GM18499 (cell line): ENCODE measurements at regions not wholly inside any gene's neighbourhood (a gene's known extent, or its start where the extent isn't known, plus 50 kb on each side); places are given as distances from the start of the nearest gene placed in this dataset.

Experiments
- ATAC-seq: cut with Tn5 transposase; IDR thresholded peaks from one replicate; pipeline ENCODE4 v1.9.1; 2021; ENCODE audit warnings: moderate number of reproducible peaks; ENCODE audit not compliant: insufficient read depth, unreplicated experiment

DNA sequence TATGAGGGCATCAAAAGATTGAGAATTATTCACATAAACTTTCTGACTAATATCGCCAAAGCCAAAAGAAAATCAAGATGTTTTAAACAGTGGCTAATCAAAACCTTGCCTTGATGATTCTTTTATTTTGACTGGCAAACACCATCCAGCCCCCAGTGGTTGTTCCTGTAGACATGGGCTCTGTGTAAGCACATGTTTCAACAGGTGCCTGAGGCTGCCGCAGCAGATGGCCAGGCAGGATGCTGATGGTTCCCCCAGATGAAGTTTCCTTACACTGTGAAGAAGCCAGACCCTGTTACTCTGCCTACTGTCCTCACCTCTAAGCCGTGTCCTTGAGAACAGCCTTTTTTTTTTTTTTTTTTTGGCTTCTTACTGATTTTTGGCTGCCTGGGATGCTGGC is 146.5 kb downstream of the RAB11FIP2 start:
- no peak for ATAC-seq

DNA sequence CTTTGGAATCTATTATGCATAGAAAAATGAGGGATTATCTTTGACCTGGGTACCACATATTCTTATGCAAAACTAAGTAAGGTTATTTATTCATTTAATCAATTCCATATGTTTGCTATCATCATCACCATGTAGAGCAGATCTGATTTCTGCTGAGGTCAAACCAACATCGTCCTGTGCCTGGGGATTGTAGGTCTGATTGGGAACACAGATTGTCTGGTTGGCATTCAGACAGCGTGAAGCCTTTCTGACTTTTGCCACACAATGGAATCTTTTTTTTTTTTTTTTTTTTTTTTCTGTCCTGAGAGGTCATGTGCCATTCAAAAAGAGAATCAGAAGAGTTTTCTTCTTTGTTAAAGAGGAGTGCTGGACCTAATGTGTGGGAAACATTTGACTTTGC is 142.9 kb downstream of the RAB11FIP2 start:
- no peak for ATAC-seq

DNA sequence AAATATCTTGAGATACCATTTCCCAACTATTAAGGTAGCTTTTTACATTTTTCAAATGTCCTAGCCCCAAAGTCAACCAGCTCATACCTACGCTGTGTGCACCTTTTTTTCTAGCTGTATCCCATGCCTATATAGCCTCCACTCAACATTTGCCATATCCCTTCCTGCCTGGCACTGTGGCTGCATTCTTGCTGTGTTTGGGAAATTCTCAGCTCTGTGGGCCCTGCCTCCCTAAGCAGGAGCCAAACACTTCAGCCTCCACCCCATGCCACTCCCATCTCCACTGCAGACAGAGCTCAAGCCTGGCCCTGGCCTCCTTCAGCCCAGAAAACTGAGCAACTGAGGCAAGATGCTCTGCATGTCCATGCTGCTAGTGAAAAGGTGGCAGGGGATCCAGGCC is 141.3 kb downstream of the RAB11FIP2 start:
- ATAC-seq: no peak

DNA sequence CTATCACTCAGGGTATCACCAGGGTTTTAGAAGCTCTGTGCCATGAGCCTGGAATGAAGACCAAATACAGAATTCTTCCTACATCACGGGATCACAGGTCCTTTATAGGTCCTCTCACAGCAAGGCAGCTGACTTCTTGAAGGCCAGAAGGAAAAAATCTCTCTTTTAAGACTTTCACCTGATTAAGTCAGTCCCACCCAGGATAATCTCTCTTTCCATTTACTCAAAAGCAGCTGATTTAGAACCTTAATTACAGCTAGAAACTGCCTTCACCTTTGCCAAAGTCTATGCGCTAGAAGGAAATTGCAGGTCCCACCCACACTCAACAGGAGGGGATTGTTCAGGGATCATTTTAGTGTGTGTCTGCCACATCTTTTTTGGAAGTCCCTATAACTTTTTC is 135.1 kb downstream of the RAB11FIP2 start:
- no peak for ATAC-seq

DNA sequence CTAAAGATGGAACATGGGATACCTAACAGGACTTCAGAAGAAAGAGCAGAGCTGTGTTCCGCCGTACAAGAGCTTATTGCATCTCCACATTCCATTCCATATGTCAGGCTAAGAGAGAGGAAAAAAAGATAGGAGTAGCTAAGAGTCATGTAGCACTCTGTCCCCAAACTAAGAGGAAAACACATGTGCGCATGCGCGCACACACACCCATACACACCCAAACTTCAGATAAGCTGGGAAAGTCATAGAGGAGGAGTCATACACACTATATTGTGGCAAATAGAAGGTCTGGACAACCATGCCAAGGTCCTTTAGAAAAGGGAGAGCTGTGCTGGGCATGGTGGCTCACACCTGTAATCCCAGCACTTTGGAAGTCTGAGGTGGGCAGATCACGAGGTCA is 132.4 kb downstream of the RAB11FIP2 start:
- ATAC-seq: no peak

DNA sequence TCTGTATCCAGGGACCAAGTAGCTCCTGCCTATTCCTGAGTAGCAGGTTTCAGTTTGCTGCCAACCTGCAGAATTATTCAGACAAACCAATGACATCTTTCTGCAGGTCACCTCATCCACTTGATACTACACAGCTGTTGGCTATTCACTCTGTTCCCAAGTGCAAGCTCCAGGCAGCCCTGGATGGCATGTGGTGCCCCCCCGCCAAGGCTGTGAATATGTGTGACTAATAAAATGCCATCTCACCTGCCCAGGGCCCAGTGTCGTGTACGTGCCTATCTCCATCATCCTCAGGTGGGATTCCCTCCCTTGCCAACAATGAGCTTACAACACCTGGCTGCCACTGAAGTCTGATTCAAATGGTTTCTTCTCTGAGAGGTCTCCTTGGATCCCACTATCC is 125.8 kb downstream of the RAB11FIP2 start:
- no peak for ATAC-seq

DNA sequence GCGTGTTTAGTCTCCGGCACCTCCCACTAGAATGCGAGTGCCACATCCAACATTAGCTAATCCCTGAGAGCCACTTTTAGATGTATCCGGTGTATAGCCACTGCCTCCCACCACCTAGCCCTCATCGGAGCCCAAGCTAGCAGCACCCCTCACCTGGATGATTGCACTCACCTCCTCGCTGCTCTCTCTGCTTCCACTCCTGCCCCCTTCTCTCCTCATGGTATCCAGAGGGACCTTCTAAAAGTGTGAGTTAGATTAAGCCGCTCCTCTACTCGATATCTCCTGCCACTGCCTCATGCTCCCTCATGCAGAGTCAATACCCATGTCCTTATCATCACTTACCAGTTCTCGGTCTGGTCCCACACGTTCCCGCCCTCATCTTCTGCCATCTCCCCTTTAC is 125.3 kb downstream of the RAB11FIP2 start:
- ATAC-seq: no peak

DNA sequence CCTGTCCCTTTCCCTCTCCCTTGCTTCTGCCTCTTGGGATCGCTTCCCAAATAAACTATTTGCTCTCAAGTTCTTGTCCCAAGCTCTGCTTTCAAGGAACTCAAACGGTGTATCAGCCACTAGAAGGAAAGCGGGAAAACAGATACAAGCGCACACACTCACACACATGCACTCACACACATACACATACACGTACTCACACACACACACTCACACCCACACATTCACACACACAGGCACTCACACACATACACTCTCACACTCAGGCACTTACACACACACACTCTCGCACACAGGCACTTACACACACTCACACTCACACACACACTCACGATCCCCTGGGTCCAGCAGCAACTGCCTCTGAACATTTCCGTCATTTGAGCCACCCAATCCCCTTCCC is 121.9 kb downstream of the RAB11FIP2 start:
- no peak for ATAC-seq

DNA sequence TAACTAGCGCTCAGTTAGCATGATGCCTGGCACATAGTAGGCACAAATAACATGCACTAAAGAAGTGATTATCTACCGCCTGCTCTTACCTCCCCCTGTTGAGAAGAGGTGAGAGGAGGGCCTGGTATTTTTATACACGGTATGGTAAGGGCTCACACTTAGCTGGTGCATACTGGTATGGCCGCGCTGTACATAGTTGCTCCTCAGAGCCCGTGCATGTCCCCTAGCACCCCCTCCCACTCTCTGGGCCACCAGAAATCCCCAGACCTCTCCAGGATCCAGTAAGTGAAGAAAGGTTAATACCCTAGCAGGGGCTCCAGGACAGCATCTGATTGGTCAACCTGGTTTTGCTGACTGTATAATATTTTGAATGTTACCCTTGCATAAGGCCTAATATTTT is 121.4 kb downstream of the RAB11FIP2 start:
- ATAC-seq: no peak

DNA sequence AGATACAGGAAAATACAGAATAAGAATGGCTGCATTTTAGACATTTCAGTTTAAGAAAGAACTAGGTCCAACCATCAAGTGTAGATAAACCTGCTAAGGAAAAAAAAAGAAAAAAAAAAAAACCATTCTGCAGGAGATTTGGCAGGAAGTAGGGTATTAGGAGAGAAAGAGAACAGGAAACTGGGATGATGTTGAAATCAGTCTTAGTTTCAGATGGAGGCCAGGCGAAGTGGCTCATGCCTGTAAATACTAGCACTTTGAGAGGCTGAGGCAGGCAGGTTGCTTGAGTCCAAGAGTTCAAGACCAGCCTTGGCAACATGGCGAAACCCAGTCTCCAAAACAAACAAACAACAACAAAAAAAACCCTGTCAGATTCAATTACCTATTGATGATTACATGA is 120.2 kb downstream of the RAB11FIP2 start:
- no peak for ATAC-seq

DNA sequence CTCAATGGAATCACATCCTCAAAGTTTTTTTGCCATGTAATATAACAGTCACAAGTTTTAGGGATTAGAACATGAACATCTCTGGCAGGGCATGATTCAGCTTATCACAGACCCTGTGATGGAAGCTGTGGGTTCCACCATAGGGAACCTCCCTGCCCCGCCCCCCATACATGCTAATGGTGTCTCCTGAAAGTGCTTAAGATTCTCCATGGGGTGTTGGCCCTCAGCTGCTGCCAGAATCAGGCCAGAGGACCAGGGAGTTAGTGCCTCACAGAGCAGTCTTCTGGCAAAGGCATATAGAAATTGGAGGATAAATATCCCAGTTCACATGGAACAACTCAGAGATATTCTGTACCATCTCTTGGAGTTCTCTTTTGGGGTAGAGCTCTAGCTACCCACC is 119.4 kb downstream of the RAB11FIP2 start:
- no peak for ATAC-seq

DNA sequence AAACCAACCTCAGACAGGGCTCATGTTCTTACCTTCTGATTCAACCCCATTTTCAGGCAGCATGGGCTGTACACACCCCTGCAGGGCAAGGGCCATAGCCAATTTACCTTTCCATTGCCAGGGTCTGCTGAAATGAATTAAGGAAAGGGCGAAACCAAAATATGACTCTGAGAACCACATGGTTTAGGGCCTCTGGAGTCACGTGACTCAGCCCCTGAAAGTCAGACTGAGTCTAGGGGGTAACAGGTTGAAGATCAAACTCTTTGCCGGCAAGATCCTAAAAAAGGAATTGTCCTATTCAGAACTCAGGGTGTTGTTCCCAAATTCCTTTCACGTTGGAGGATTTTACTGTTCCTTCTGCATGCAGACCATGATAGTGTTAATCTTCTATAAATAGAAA is 118.9 kb downstream of the RAB11FIP2 start:
- no peak for ATAC-seq

DNA sequence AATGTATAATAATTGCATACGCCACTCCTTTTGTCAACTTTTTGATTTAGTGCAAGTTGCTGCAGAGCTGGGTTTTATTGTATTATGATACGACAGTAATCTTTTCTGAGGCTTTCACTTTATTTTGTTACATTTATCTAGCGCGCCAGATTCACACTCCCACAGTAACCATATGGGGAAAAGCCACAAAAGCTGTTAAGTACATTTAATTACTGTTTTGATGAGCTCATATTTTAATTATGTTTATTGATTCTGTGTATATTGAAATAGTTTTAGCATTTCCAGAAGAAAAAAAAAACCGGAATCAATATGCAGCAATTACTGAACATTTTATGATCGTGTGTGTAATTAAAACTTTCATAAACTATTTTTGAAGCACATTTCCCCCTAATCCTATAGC is 118.5 kb downstream of the RAB11FIP2 start:
- ATAC-seq: no peak

DNA sequence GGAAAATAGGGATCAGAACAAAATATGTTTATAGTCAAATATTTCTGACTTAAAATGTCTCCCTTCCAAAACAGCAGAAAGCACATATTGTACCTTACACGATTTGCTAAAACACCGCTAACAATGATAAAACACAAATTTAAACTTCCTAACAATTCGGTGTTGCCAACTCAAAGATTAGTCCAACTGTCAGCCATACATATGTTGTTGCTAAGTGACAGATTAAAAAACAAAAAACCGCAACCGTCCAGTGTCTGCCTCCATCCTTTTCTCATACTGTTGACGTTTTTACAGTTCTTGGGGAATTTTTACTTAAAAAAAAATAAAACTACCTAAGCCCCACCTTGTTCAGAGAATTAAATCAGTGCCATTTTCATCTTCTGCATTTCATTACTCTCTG is 118.0 kb downstream of the RAB11FIP2 start:
- no peak for ATAC-seq

DNA sequence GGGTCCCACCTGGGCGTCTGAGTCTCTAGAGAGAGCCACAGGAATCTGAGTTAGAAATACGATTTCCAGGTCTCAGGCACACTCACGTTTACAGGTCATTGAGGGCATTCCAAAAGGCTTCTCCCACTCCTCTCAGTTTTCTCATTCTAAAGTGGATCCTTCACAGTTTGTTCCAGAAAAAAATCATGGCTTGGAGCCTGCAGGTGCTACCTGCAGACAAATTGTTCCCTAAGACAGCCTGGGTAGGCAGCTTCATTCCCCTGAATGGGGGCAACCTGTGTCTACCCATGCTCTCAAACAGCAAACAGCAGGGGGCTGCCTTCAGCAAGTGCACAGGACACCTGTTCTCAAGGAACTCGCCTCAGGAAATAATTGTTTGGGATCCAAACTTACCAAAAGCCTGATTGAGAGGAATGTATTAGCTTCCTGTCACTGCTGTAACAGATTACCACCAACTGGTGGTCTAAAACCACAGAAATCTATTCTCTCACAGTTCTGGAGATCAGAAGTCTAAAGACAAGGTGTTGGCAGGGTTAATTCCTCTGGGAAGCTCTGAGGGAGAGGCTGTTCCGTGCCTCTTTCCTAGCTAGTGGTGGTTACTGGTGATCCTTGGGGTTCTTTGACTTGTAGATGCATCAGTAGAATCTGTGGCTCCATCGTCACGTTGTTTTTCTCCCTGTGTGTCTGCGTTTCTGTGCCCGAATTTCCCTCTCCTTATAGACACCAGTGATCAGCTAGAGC is 117.2 kb downstream of the RAB11FIP2 start:
- no peak for ATAC-seq

DNA sequence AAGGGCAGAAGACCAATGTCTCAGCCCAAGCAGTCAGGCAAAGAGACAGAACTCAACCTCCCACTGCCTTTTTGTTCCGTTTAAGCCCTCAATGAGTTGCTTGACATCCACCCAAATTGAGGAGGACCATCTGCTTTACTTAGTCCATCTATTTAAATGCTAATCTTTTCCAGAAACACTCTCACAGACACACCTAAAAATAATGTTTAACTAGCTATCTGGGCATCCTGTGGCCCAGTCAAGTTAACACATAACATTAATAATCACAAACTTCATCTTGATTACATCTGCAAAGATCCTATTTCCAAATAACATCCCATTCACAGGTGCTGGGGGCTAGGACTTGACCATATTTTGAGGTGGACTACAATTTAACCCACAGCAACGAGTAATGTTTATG is 115.7 kb downstream of the RAB11FIP2 start:
- no peak for ATAC-seq

DNA sequence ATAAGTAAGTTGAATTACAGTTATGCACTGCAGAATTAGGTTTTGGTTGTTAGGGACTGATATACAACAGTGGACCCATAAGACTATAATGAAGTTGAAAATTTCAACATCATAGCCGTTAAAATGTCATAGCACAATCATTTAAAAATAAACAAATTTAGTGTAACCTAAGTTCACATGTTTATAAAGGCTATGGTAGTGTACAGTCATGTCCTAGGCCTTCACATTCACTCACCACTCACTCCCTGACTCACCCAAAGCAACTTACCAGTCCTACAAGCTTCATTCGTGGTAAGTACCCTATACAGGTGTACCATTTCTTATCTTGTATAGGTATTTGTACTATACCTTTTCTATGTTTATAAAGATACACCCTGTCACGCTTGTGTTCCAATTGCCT is 113.7 kb downstream of the RAB11FIP2 start:
- ATAC-seq: no peak

DNA sequence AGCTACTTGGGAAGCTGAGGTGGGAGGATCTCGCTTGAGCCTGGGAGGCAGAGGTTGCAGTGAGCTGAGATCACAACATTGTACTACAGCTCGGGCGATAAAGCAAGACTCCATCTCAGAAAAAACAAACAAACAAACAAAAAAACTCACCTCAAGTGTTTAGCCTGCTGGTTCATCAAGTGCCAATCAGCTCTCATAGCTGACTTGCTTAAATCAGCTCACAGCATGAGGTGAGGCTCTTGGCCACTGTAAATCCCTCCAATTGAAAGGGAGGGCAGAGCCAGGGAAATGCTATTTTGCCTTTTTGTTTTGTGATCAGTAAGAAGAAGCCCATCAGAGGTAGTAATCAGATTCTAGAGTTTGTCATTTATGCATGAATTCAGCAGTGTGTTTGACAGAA is 112.3 kb downstream of the RAB11FIP2 start:
- no peak for ATAC-seq

DNA sequence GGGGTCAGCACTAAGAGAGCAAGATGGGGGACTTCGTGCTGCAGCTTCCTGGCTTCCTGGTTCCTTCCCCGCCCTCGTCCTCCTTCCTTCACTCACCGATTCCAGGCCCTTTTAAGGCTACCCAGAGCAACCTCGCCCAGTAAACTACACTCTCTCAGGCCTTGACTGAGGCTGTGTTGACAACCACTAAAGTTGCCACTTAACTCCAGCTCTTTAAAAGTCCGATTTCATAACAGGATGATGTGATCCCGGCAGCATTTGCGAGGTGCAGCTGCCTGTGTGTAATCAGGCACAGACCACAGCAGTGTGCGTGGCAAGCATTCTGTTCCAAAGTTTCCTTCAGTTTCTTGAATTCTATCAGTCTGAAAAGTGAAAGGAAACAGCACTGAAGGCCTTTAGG is 110.6 kb downstream of the RAB11FIP2 start:
- no peak for ATAC-seq

DNA sequence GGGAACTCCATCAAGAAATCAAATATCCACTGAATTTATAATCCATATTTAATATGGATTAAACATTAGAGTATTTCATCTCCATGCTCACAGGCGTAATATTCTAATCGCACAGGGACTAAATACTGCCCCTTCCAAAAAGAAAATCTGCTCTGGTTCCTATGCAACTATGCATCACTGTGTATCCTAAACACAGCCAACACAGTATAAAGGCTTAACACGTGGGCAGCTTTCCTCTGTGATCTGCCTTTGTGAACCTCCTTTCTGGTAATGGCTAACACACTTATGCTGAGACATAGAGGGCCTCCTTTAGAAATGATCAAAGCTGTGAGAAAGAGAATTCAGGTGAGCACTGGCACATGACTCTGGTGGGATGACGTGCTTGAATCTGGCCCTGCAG is 110.2 kb downstream of the RAB11FIP2 start:
- ATAC-seq: no peak

DNA sequence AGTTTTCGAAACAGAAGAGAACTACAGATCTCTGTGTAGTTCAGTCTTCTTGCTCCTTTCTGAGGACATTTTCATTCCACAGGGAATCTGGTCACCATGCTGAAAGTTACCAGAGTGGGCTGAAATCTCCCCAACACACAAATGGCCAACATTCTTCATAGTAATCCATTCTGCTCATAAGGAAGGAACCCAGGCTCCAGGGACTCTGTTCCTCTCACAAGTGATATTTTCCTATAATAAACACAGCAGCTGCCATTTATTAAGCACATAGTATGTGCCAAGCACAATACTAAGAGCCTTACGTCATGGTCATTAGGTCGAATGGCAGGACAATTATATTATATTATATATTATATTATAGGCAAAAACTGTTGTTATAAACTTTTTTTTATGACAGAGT is 109.8 kb downstream of the RAB11FIP2 start:
- ATAC-seq: no peak

DNA sequence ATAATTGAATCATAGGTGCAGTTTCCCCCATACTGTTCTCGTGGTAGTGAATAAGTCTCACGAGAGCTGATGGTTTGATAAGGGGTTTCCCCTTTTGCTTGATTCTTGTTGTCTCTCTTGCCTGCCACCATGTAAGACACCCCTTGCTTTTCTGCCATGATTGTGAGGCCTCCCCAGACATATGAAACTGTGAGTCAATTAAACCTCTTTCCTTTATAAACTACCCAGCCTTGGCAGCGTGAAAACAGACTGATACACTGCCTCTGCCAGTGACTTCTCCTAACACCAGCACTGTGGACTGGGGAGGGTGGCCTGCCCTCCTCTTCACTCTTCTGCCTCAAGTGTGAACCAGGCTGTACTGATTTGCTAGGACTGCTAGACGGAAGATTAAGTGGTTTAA is 108.6 kb downstream of the RAB11FIP2 start:
- ATAC-seq: no peak

DNA sequence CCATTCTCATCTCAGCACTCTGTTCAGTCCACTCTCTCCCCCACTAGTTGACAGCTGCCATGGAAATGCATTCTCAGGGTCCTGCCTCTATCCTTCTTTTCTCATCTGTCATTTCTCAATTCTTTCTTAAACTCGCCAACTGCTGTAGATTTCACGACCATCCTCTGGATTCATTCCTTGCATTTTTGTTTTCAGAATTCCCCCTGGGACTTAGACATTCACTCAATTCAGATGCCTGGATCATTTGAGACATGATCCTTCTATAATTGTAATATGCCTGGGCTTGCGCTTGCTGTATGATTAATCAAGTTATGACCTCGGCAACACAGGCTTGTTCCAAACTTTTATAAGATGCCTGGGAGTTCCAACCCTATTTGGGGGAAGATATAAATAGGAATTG is 104.5 kb downstream of the RAB11FIP2 start:
- ATAC-seq: no peak
